Frontal cortex (tissue), 3 donors: ENCODE measurements at regions not wholly inside any gene's neighbourhood (a gene's known extent, or its start where the extent isn't known, plus 50 kb on each side); places are given as distances from the start of the nearest gene placed in this dataset.

Experiments used
- DNase-seq, 2 donors: peaks; one replicate each; pipeline ENCODE4 v3.0.0; 2012; ENCODE audit warnings: low spot score in 2 of 2
- FAIRE-seq: peaks from 2 replicates; lab custom pipeline; 2012; peaks lifted over from hg19 to GRCh38; lab: Jason Lieb, UNC
- donor health status: control.
- donor health status: control.
- donor health status: control.

DNA sequence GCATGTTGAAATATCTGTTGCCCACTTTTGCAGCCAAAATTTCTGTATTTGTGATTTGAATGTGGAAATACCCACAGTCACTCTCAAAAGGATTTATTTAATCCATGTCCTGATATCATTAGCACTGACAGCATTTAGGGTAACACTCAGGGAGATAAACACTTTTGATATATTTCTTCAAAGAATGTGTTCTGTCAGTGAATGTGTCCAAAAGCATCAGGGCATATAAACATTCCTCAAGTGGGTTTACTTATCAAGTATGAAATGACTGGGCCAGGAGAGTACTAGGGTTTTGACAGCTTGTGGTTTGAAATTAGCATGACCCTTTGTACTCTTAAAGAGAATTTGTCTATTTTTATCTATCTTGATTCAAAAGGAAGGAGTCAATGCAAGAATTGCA, 1302.1 kb upstream of the ADGRL2 start:
- DNase-seq (no peak), FAIRE-seq (no peak)

DNA sequence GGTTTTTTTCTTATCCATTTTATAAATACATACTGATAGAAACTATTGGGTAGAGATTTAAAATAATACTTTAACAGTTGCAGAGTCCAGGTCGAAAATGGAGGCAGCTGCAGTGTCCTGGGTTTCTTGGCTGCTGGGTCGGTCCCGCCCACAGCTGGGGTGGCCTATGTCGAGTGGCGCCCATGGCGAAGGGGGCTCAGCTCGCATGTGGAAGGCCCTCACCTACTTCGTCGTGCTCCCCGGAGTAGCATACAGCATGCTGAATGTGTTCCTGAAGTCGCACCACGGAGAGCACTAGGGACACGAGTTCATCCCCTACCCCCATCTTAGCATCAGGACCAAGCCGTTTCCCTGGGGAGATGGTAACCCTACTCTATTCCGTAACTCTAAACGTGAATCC, 1304.9 kb upstream of the ADGRL2 start:
- no peak for FAIRE-seq
- DNase-seq = no peak

DNA sequence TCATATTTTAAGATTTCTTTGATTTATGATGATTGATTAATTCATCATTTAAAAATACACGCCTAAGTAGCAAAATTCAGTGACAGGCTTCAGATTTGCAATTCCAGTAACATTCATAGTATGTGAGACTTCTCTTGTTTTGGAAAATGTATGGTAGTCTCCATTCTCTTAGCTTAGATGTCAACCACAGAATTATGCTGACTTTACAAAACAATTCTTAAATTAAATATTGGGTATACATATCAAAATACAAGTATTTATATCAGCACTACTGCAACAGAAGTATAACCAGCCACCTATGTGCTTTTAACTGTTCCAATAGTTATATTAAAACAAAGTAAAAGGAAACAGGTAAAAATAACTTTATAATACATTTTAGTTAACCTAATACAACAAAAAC, 1328.6 kb upstream of the ADGRL2 start:
- FAIRE-seq = no peak
- DNase-seq = no peak

DNA sequence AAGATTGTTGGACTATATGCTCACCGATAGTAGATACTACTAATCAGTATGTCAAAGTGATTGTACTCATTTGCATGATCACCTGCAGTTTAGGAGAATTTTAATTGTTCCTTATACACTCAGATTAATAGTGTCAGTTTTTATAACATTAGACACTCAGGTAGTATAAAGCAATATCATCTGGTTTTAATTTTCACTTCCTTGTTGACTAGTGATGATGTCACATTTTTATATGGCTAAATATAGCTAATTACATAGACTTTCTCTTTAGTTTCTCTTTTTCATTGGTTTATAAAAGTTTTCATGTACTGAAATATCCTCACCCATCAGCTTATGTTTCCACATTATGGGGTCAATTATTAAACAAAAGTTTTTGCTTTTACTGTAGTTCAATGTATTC, 1332.4 kb upstream of the ADGRL2 start:
- FAIRE-seq = no peak
- no peak for DNase-seq

DNA sequence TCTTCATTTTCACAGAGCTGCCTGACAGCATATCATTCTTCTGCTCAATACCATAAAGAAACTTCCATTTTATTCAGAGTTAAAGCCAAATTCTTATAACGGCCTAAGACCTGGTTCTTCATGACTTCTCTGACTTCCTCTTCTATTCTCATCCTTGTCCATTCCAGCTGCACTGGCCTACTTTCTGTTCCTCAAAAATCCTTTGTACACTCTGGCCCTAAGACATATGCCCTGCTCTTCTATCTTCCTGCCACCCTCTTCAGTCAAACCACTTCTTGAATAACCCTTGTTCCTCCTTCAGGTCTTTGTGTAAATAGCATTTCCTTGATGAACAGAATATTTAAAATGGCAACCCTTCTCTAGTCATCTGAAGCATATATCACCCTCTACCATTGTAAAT, 1338.7 kb upstream of the ADGRL2 start:
- DNase-seq (no peak), FAIRE-seq (no peak)

DNA sequence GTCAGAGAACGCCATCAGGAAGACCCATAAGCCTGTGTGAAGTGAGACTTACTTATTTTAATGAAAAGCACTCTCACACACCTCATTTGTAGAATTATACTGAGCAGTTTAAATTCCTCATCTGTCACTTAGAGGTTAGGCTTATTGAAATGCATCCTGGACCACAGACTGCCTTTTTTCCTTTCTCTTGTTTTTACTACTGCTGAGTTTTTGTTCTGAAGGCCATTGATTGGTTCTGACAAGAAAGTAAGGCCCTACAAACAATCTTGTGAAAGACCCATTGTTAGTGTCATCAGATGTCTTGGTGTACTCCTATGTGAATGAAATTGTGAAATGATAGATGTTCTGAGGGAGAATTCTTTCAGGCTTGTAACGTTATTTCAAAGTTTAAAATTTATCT, 1343.3 kb upstream of the ADGRL2 start:
- DNase-seq = no peak
- FAIRE-seq = no peak

DNA sequence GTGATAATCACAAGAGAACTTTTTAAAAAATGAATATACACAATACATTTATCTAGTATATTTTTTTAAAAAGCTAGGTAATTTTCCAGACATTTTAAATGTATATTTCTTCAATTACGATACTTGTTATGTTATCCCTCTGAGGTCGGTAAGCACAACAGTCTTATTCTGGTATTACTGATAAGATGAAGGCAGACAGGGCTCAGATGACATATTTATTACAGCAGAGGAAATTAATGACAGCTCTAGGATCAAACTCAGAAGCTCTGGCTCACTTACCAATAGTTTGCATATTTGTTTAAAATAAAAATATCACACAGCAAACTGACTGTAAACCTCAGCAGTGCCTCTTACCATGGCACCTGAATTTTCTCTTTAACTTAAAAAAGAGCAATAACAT, 1347.0 kb upstream of the ADGRL2 start:
- no peak for DNase-seq
- FAIRE-seq = no peak

DNA sequence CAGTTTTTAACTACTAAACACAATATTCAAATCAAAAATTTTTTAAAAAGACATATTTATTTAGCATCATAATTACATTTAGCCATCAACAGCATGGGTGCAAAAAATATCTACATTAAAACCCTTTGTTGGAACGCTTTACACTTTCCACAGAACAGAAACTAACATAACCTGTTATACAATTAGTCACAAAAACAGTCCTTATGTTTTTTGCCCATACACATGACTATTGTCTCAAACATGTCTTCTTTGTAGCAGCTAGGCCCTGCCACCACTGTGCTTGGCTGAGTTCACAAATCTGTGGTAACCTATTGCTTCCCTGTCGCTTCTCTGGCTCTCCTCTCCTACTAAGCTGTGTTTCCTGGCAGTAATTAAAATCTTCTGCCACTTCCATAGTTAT, 1350.0 kb upstream of the ADGRL2 start:
- DNase-seq (no peak), FAIRE-seq (no peak)

DNA sequence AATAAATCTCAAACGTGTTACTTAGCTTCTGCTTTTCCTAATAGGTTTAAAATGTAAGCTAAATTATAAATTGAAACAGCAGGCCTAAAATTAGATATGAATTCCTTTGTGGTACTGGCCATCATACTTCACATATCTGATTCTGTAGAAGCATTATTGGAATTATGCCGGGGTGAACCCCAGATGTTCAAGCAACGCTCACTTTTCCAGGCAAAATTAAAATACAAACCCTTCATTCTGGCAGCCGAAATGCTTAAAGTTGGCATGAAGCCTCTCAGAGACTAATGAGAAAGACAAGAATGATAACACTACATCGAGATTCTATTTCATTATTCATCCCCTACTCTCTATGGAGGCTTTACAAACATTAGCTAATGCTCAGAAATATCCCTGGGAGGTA, 1352.7 kb upstream of the ADGRL2 start:
- DNase-seq (no peak), FAIRE-seq (no peak)

DNA sequence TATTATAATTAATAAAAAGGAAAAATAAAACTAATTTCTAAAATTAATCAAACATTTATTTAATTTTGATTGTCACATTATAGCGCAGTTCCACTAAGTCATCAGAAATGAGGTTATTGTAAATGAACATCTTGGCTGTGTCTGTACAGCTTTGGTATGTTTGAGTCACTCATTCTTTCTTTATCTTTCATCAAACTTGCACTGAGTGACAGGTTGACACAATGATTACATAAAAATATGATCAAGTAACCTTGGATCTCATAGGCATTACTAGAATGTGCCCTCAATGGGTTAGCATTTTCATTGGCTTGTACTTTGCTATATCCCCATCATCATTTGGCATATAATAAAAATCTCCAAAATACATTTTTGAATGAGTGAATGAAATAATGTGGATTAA, 1353.2 kb upstream of the ADGRL2 start:
- FAIRE-seq (no peak), DNase-seq (no peak)

DNA sequence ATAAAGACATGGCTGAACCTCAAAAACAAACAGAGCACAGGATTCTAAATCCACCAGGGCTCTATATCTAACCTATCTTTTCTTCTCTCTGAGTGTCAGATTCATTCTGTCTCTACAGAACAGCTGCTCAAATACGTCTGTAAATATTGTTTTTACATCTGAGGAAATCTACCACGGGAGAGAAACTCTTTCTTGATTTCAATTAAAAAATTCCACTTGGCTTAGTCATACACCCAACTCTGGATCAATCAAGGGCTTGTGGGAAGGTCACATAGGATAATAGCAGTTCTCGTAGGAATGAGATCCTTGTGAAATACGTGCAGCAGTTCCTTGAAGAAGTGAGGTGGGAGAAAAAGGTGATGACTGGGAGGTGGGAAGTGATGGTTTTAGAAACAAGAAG, 1355.7 kb upstream of the ADGRL2 start:
- DNase-seq (no peak), FAIRE-seq (no peak)

DNA sequence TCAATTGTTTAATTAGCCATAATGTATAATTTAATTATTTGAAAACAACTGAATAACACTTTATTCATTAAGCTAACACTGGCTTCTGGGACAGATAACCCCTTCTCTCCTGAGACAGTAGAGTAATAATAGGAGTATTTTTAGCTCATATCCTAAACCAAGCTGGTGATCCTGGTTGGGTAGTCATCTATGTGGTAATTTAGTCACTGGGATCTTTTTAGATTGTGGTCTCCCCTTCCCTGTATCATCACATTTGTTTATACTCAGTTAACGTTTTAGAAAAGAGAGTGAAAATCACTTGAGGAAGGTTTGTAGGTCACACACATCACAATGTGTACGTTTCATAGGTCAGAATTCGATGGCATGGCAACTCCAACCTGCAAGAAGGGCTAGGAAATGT, 1356.6 kb upstream of the ADGRL2 start:
- DNase-seq = no peak
- FAIRE-seq = no peak

DNA sequence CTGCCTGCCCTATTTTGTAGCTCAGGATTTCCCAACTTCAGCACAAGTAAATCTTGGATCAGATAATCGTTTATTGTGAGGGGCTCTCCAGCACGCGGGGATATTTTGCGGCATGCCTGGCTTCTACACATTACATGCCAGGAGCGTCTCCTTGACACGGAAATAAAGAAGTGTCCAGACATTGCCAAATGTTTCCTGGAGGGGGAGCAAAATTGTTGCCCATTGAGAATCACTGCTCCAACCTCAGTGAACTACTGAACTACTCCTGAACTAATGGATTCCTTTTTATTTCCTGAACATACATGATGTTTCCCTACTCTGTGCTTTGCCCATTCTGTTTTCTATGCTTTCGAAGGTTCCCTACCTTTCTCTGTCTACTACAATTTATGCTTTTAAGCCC, 1359.1 kb upstream of the ADGRL2 start:
- no peak for FAIRE-seq

DNA sequence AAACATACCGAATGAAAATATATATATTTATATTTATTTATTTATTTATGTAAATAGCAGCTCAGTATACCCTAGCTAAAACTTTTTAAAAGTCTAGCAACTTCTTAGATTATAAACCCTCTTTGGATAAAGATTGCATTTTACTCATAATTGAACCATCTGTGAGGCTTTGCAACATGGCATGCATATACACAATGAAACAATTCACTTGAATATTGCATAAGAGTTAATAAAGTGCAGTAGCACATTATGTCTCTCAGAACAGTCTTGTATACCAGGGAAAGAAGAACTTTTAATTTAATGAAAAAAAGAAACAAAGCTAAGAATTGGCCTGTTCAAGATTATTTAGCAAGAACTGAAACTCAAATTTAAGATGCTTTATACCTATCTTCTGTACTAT, 1363.9 kb upstream of the ADGRL2 start:
- DNase-seq (no peak), FAIRE-seq (no peak)

More for the DNA sequence above, 1359.1 kb upstream of the ADGRL2 start:
- no peak for DNase-seq

DNA sequence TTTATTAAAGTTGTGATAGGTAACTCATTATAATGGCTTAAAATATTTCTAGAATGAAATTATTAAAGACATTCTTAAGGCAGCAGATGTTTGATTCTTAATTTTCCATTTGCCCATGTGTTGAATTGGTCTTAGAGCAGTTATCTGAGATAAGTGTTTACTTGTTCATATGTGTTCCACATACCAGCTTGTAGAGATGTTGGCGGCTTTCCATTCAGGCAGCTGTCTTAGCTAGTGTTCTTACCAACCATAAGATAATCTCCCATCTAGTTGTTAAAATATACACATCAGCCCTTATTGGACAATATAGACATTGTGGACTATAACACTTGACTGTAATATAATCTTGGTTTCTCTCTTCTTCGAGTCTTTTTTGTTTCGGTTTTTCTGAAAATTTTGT, 1372.9 kb upstream of the ADGRL2 start:
- no peak for FAIRE-seq
- DNase-seq = no peak

DNA sequence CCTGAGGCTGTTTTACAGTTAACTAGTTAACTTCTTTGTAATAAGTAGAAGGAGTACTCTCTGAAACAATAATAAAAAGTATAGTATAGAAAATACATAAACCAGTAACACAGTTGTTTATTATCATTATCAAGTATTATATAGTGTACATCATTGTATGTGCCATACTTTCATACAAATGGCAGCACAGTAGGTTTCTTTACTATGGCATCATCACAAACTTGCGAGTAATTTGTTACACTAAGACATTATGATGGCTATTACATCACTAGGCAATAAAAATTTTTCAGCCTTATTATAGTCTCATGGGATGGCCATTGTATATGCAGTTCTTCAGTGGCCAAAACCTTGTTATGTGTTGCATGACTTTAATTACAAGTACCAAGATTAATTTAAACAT, 1376.5 kb upstream of the ADGRL2 start:
- FAIRE-seq (no peak), DNase-seq (no peak)

DNA sequence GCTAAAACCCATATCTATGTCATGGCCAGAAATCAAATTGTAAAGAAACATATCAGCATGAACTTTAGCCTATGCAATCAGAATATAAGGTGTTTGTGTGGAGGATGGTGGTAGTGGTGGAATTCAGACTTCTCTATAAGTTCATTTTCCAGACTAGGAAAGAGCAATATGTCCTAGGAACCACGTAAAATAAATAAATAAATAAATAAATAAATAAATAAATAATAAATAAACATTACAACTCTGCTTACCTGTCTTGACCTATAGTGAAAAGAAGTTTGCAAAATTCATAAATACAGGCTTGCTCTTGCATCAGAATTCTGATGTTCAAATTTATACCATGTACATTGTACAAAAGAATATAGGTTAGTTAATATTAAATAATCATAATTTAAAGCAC, 1382.6 kb upstream of the ADGRL2 start:
- DNase-seq (no peak), FAIRE-seq (no peak)

DNA sequence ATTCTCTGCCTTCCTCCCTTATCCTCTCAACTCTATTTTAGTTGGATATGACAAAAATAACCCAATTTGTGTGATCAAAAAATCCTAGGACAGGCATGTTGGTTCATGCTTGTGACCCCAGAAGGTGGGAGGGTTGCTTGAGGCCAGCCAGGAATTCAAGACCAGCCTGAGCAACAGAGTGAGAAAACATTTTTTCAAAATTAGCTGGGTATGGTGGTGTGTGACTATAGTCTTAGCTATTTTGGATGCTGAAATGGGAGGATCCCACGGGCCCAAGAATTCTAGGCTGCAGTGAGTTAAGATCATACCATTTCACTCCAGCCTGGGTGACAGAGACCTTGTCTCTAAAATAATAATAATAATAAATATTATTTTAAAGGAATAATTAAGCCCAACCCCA, 1383.1 kb upstream of the ADGRL2 start:
- FAIRE-seq (no peak), DNase-seq (no peak)

DNA sequence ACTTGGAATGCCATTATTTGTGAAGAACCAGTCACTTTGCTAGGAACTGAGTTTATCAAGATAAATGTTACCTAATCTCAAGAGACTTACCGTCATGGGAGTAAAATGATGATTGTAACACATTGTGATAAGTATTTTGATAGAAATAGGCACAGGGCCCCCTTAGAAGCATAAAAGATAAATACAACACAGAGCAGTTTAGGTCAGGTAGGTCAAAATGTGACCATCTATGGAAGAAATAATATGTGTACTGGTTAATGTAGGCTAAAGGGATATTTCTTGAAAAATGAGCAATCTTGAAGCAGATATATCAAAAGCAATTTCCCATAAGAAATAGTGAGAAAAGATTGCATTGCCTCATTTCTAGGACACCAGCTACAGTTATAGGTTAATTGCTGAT, 1386.8 kb upstream of the ADGRL2 start:
- FAIRE-seq (no peak), DNase-seq (no peak)

DNA sequence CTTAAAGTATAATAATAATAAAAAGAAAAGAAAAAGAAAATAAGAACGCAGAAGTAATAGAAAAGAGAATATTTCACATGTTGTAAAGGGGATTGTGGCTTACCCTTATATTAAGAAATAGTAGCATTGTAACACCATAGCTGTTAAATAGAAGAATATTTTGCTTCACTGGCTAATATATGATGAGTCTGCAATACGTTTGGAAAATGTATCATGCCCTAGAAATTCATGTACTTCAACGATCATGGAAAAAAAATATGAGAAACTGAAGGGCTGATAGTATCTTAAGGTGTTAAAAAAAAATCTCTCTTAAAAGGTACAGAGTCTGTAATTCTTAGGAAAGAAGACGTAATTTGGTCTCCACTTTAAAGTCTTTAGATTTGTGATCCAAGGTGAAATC, 1390.5 kb upstream of the ADGRL2 start:
- FAIRE-seq (no peak), DNase-seq (no peak)

DNA sequence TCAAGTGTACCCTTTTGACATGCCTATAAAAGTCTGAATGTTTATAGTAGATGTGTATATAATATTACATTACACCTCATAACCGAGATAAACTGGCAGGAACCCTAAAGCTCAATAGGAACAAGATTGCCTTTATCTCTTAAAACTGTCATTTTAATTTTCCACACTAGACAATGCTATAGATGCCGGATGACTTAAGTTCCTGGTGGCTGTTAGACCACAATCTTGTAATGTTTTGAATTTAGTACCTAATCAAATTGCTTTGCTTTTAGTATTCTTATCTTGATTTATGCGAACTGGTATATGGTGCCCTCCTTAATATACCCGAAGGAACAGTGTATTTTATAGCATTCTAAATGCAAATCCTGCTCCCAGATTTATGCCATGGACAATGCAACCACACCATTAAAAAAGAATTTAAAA, 1397.0 kb upstream of the ADGRL4 start:
- DNase-seq = no peak
- no peak for FAIRE-seq

DNA sequence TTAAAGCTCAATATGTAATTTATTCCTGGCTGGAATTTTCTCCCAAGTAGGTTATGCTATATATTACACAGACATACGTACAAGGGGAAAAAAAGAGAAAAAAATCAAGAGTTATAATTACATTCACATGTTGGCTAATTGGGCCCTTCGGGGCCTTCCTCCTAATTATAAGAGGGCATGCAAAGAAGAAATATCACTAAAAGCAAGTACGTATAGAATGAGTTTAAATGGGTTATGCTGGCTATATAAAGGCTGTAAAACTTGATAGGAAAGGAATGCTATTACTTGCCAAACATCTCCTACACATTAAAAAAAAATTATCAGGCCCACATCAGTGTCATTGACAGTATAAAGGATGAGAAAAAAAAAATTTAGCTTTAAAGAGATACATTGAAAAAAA, 1396.1 kb upstream of the ADGRL4 start:
- FAIRE-seq (no peak), DNase-seq (no peak)

DNA sequence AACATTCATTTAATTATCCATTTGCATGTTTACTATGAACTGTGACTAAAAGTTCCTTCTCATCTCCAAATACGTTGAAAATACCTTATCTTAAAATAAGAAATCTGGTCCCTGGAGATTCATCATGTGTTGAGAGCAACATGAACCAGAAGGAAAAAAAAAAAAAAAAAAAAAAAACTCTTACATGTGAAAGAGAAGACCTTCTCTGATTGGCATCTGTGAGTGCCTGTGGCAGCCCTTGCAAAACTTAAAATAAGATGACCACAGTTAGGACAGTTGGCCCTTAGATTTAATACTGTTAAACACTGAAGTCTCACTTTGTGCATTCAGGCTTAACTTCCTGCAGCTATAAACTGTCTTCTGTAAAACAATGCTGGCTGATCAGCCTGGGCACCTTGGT, 1395.2 kb upstream of the ADGRL4 start:
- DNase-seq = no peak
- FAIRE-seq = no peak
